IMR-90 (cell line): ENCODE measurements at regions not wholly inside any gene's neighbourhood (a gene's known extent, or its start where the extent isn't known, plus 50 kb on each side); places are given as distances from the start of the nearest gene placed in this dataset.

Experiments
- ATAC-seq: fragments of 200-7000 bp; cut with Tn5 transposase; 2 replicates; pipeline ENCODE4 v1.9.1; 2020; ENCODE audit warnings: low read depth, mild to moderate bottlenecking, moderate library complexity
- BruUV-seq: library from RNA; stranded (reverse); fragments of 400-500 nt; replicated peaks from 2 replicates; lab custom pipeline; 2021; lab: Mats Ljungman, UMichigan
- CTCF ChIA-PET: fragments of 300-600 bp; formaldehyde crosslinking; extraction: SDS; loops from one replicate; lab custom pipeline; 2021; ENCODE audit warnings: antibody characterized with exemption; lab: Yijun Ruan, JAX
- POLR2A ChIA-PET: fragments of 300-600 bp; sonication (Branson Sonifier 250); formaldehyde crosslinking; loops from one replicate; lab custom pipeline; 2022; ENCODE audit warnings: antibody characterized with exemption; ENCODE audit not compliant: unreplicated experiment; lab: Charles Lee
- DNase-seq: peaks from one replicate; pipeline ENCODE4 v3.0.0; 2013
- H2AFZ ChIP-seq: replicated peaks from 2 replicates; pipeline ENCODE3; 2013; ENCODE audit warnings: low read length, mild to moderate bottlenecking; ENCODE audit not compliant: poor library complexity
- H2AK5ac ChIP-seq: 2 replicates; pipeline ENCODE4 v1.6.1; 2013; ENCODE audit warnings: low read depth, low read length, inconsistent platforms
- H2AK9ac ChIP-seq: replicated peaks from 2 replicates; pipeline ENCODE3; 2013; ENCODE audit warnings: mild to moderate bottlenecking, low read depth, low read length, moderate library complexity; ENCODE audit not compliant: poor library complexity
- H2BK120ac ChIP-seq: 2 replicates; pipeline ENCODE4 v1.6.1; 2013; ENCODE audit warnings: low read depth, low read length, inconsistent platforms
- H2BK15ac ChIP-seq: 3 replicates; pipeline ENCODE4 v1.6.1; 2013; ENCODE audit warnings: low read depth, low read length, inconsistent platforms
- H2BK20ac ChIP-seq: 2 replicates; pipeline ENCODE4 v1.6.1; 2013; ENCODE audit warnings: low read depth, mild to moderate bottlenecking, inconsistent platforms, low read length, moderate library complexity
- H2BK5ac ChIP-seq: 2 replicates; pipeline ENCODE4 v1.6.1; 2013; ENCODE audit warnings: mild to moderate bottlenecking, low read depth, low read length, inconsistent platforms; ENCODE audit not compliant: poor library complexity, severe bottlenecking
- H3K14ac ChIP-seq: replicated peaks from 2 replicates; pipeline ENCODE4 v1.6.1; 2013; ENCODE audit warnings: low read depth, low read length, inconsistent platforms
- H3K18ac ChIP-seq: 2 replicates; pipeline ENCODE4 v1.6.1; 2013; ENCODE audit warnings: low read depth, low read length, control low read depth
- H3K23ac ChIP-seq: 2 replicates; pipeline ENCODE4 v1.6.1; 2013; ENCODE audit warnings: low read depth, low read length, inconsistent platforms
- H3K27ac ChIP-seq: 2 replicates; pipeline ENCODE4 v1.5.1; 2013; ENCODE audit warnings: mild to moderate bottlenecking, control low read depth, low read length; ENCODE audit not compliant: insufficient read depth
- H3K27me3 ChIP-seq: 2 replicates; pipeline ENCODE4 v1.6.1; 2013; ENCODE audit warnings: low read length; ENCODE audit not compliant: control insufficient read depth, insufficient read depth
- H3K36me3 ChIP-seq: 2 replicates; pipeline ENCODE4 v1.6.1; 2013; ENCODE audit warnings: low read length, mixed read lengths; ENCODE audit not compliant: control insufficient read depth, insufficient read depth
- H3K4ac ChIP-seq: 2 replicates; pipeline ENCODE4 v1.6.1; 2013; ENCODE audit warnings: low read depth, low read length, inconsistent platforms
- H3K4me1 ChIP-seq: 2 replicates; pipeline ENCODE4 v1.6.1; 2013; ENCODE audit warnings: low read length, mixed read lengths; ENCODE audit not compliant: control insufficient read depth, insufficient read depth
- H3K4me2 ChIP-seq: 2 replicates; pipeline ENCODE4 v1.6.1; 2013; ENCODE audit warnings: low read depth, mild to moderate bottlenecking, control low read depth, low read length, moderate library complexity
- H3K4me3 ChIP-seq: 2 replicates; pipeline ENCODE4 v1.5.1; 2013; ENCODE audit warnings: low read depth, mild to moderate bottlenecking, control low read depth, low read length, moderate library complexity; ENCODE audit not compliant: insufficient read depth
- H3K56ac ChIP-seq: 2 replicates; pipeline ENCODE4 v1.6.1; 2013; ENCODE audit warnings: low read length, inconsistent platforms; ENCODE audit not compliant: insufficient read depth; ENCODE audit errors: extremely low read depth
- H3K79me1 ChIP-seq, 2 experiments: 2 replicates each; pipeline ENCODE4 v1.6.1; 2013; ENCODE audit warnings: low read length in 2 of 2, inconsistent platforms in 1 of 2, low read depth in 1 of 2
- H3K9ac ChIP-seq: 2 replicates; pipeline ENCODE4 v1.6.1; 2013; ENCODE audit warnings: low read depth, low read length, control low read depth
- H3K9me1 ChIP-seq: 2 replicates; pipeline ENCODE4 v1.6.1; 2013; ENCODE audit warnings: low read length, inconsistent platforms; ENCODE audit not compliant: insufficient read depth
- H3K9me3 ChIP-seq: 2 replicates; pipeline ENCODE4 v1.6.1; 2013; ENCODE audit warnings: low read length; ENCODE audit not compliant: control insufficient read depth, insufficient read depth
- H4K20me1 ChIP-seq: 2 replicates; pipeline ENCODE4 v1.6.1; 2013; ENCODE audit warnings: low read length, inconsistent platforms; ENCODE audit not compliant: insufficient read depth
- H4K5ac ChIP-seq: 2 replicates; pipeline ENCODE4 v1.6.1; 2013; ENCODE audit warnings: mild to moderate bottlenecking, low read depth, low read length, control low read depth
- H4K8ac ChIP-seq, 2 experiments: 2 replicates each; pipeline ENCODE4 v1.6.1; 2013; ENCODE audit warnings: low read depth in 2 of 2, low read length in 2 of 2, control low read depth in 1 of 2, inconsistent platforms in 1 of 2
- H4K91ac ChIP-seq: 2 replicates; pipeline ENCODE4 v1.6.1; 2013; ENCODE audit warnings: low read depth, low read length, inconsistent platforms; ENCODE audit not compliant: insufficient read depth
- BHLHE40 ChIP-seq: fragments of 150-350 bp; IDR thresholded peaks from 2 replicates; pipeline ENCODE4 v1.6.1; 2016; ENCODE audit warnings: mild to moderate bottlenecking, low read depth, low read length
- CEBPB ChIP-seq: IDR thresholded peaks from 2 replicates; pipeline ENCODE4 v1.6.1; 2012; ENCODE audit warnings: low read depth, low read length, improper control_type of control experiment
- CHD1 ChIP-seq: IDR thresholded peaks from 2 replicates; pipeline ENCODE4 v1.6.1; 2012; ENCODE audit warnings: low read depth, low read length, improper control_type of control experiment
- CTCF ChIP-seq: conservative IDR thresholded peaks from 2 replicates; pipeline ENCODE4 v1.5.1; 2012; ENCODE audit warnings: mild to moderate bottlenecking, low read depth, low read length, improper control_type of control experiment
- ELK1 ChIP-seq: fragments of 150-350 bp; IDR thresholded peaks from 2 replicates; pipeline ENCODE4 v1.6.1; 2016; ENCODE audit warnings: low read depth, mild to moderate bottlenecking, low read length, moderate library complexity, borderline replicate concordance
- FOS ChIP-seq: fragments of 150-350 bp; IDR thresholded peaks from 2 replicates; pipeline ENCODE4 v1.6.1; 2016; ENCODE audit warnings: low read depth, low read length
- MAFK ChIP-seq: IDR thresholded peaks from 2 replicates; pipeline ENCODE4 v1.6.1; 2012; ENCODE audit warnings: low read depth, low read length, improper control_type of control experiment
- MAZ ChIP-seq: IDR thresholded peaks from 2 replicates; pipeline ENCODE4 v1.6.1; 2012; ENCODE audit warnings: low read depth, mild to moderate bottlenecking, low read length, improper control_type of control experiment, moderate library complexity, borderline replicate concordance
- MXI1 ChIP-seq: IDR thresholded peaks from 2 replicates; pipeline ENCODE4 v1.6.1; 2012; ENCODE audit warnings: low read depth, mild to moderate bottlenecking, low read length, moderate library complexity, borderline replicate concordance
- NFE2L2 ChIP-seq: fragments of 150-350 bp; IDR thresholded peaks from 2 replicates; pipeline ENCODE4 v1.6.1; 2016; ENCODE audit warnings: low read depth, mild to moderate bottlenecking, low read length
- POLR2A ChIP-seq: IDR thresholded peaks from 2 replicates; pipeline ENCODE4 v1.6.1; 2012; ENCODE audit warnings: mild to moderate bottlenecking, low read depth, low read length
- RAD21 ChIP-seq: IDR thresholded peaks from 2 replicates; pipeline ENCODE4 v1.6.1; 2012; ENCODE audit warnings: low read length, improper control_type of control experiment
- RCOR1 ChIP-seq: IDR thresholded peaks from 2 replicates; pipeline ENCODE4 v1.6.1; 2012; ENCODE audit warnings: mild to moderate bottlenecking, low read length, improper control_type of control experiment; ENCODE audit not compliant: insufficient replicate concordance
- RFX5 ChIP-seq: IDR thresholded peaks from 2 replicates; pipeline ENCODE4 v1.8.0; 2012; ENCODE audit warnings: low read depth, mild to moderate bottlenecking, low read length, moderate library complexity
- SMC3 ChIP-seq: fragments of 150-350 bp; IDR thresholded peaks from 2 replicates; pipeline ENCODE4 v1.6.1; 2016; ENCODE audit warnings: low read depth, mild to moderate bottlenecking, antibody characterized with exemption, low read length, moderate library complexity
- USF2 ChIP-seq: fragments of 150-350 bp; IDR thresholded peaks from 2 replicates; pipeline ENCODE4 v1.6.1; 2017; ENCODE audit warnings: mild to moderate bottlenecking, antibody characterized with exemption, low read length, low read depth
- WGBS, 2 experiments: methylation state at CpG; one replicate each; pipeline versions ENCODE4 v1.1.5 to v1.1.7; 2013; ENCODE audit warnings: missing lambda C conversion rate in 2 of 2; ENCODE audit not compliant: insufficient read length in 1 of 2; ENCODE audit errors: extremely low coverage in 2 of 2; 5-methylcytosine and 5-hydroxymethylcytosine counted together
- dilution Hi-C: fragments of 300-500 bp; cut with HindIII; formaldehyde crosslinking; loops from one replicate; pipeline ENCODE4 v1.14.3; 2018; ENCODE audit warnings: low sequenced_read_pairs; ENCODE audit not compliant: unreplicated experiment
- in situ Hi-C: fragments of 300-500 bp; cut with MboI; formaldehyde crosslinking; loops from 3 replicates; pipeline ENCODE4 v1.14.3; 2019; ENCODE audit warnings: low sequenced_read_pairs, inconsistent platforms, mixed read lengths
- intact Hi-C: fragments of 100-400 bp; cut with micrococcal nuclease; formaldehyde crosslinking; loops from 2 replicates; pipeline ENCODE4 v1.10.0; 2022

GRCh38 chr5:1999794-2000193 is 117.1 kb upstream of the IRX4 start:
- no peak overlapping the region for H3K4me3 ChIP-seq
- dilution Hi-C loops (no loop called here), intact Hi-C loops (no loop called here), in situ Hi-C loops (no loop called here)
- POLR2A ChIA-PET: no interaction called here
- no peak overlapping the region for H4K5ac ChIP-seq
- no peak overlapping the region for H2BK5ac ChIP-seq
- no peak overlapping the region for H3K4ac ChIP-seq
- DNase-seq: no peak
- H3K23ac ChIP-seq: no peak overlapping the region
- no peak overlapping the region for H2BK15ac ChIP-seq
- CTCF ChIA-PET: no interaction called here
- H2AK9ac ChIP-seq: no peak overlapping the region
- H2AK5ac ChIP-seq: no peak overlapping the region
- no peak overlapping the region for H2BK20ac ChIP-seq
- no peaks in the 10 kb centered on the region for H3K9me1 ChIP-seq
- no peak overlapping the region for H3K56ac ChIP-seq
- H3K27me3 ChIP-seq: no peaks in the 10 kb centered on the region
- H3K9ac ChIP-seq: no peak overlapping the region
- H2BK120ac ChIP-seq: no peak overlapping the region
- H3K4me2 ChIP-seq: no peak overlapping the region
- ATAC-seq: no peak
- no peak overlapping the region for H3K14ac ChIP-seq
- no CpG with 5 or more reads among the region's 6 CpGs for WGBS, 2 experiments
- H3K79me1 ChIP-seq: no peaks in the 10 kb centered on the region
- H3K18ac ChIP-seq: no peak overlapping the region
- H3K4me1 ChIP-seq: no peaks in the 10 kb centered on the region
- H3K36me3 ChIP-seq: no peaks in the 10 kb centered on the region
- TF ChIP-seq FOS: no peak
- TF ChIP-seq ELK1: no peak
- TF ChIP-seq RAD21: no peak
- no peak for TF ChIP-seq MXI1
- no peak for TF ChIP-seq USF2
- no peak for TF ChIP-seq BHLHE40
- TF ChIP-seq MAZ: no peak
- no peak for TF ChIP-seq RFX5
- TF ChIP-seq CEBPB: no peak
- TF ChIP-seq MAFK: no peak
- no peak for TF ChIP-seq NFE2L2
- TF ChIP-seq SMC3: no peak
- no peak for TF ChIP-seq RCOR1
- no peak for TF ChIP-seq CTCF
- no peak for TF ChIP-seq POLR2A
- TF ChIP-seq CHD1: no peak
- no TSS peak for BruUV-seq
- no peak overlapping the region for H4K91ac ChIP-seq
- peaks cover 10% of the 10 kb centered on the region; the same call in 1 of the 2 replicates for H3K9me3 ChIP-seq
- no peak overlapping the region for H4K8ac ChIP-seq
- H2AFZ ChIP-seq: no peak overlapping the region
- no peaks in the 10 kb centered on the region for H4K20me1 ChIP-seq
- H3K27ac ChIP-seq: no peak overlapping the region
